Astrocyte (in vitro differentiated cells and primary cell): ENCODE measurements at regions not wholly inside any gene's neighbourhood (a gene's known extent, or its start where the extent isn't known, plus 50 kb on each side); places are given as distances from the start of the nearest gene placed in this dataset.

ENCODE experiments used
- EZH2 ChIP-seq: IDR thresholded peaks from 2 replicates; pipeline ENCODE4 v1.6.1; 2012; ENCODE audit warnings: mild to moderate bottlenecking, low read length, inconsistent platforms; ENCODE audit not compliant: insufficient read depth
- TF ChIP-seq, protein P1 (sequence below): IDR thresholded peaks from 2 replicates; pipeline ENCODE4 v1.5.1; 2011; ENCODE audit warnings: low read depth, mild to moderate bottlenecking, inconsistent platforms, low read length, moderate library complexity; ENCODE audit not compliant: insufficient read depth

DNA sequence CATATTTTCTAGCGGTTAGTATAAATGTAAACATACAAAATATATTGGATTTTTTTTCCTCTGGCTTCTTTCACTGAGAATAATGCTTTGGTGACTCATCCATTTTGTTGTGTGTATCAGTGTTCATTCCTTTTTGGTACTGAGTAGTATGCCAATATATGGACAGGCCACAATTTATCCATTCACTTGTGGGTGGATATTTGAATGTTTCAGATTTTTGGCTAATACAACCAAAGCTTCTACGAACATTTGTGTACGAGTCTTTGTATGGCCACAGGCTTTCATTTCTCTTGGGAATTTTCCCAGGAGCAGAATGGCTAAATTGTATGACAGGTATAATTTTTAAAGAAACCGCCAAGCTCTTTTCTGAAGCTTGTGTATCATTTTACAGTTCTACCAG lies 677.5 kb downstream of the HDGFL1 start:
- TF ChIP-seq EZH2: no peak
- TF ChIP-seq, protein P1, sequence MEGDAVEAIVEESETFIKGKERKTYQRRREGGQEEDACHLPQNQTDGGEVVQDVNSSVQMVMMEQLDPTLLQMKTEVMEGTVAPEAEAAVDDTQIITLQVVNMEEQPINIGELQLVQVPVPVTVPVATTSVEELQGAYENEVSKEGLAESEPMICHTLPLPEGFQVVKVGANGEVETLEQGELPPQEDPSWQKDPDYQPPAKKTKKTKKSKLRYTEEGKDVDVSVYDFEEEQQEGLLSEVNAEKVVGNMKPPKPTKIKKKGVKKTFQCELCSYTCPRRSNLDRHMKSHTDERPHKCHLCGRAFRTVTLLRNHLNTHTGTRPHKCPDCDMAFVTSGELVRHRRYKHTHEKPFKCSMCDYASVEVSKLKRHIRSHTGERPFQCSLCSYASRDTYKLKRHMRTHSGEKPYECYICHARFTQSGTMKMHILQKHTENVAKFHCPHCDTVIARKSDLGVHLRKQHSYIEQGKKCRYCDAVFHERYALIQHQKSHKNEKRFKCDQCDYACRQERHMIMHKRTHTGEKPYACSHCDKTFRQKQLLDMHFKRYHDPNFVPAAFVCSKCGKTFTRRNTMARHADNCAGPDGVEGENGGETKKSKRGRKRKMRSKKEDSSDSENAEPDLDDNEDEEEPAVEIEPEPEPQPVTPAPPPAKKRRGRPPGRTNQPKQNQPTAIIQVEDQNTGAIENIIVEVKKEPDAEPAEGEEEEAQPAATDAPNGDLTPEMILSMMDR: no peak
